Gastrocnemius medialis (tissue), 4 donors: ENCODE measurements at regions not wholly inside any gene's neighbourhood (a gene's known extent, or its start where the extent isn't known, plus 50 kb on each side); places are given as distances from the start of the nearest gene placed in this dataset.
"Not testable (repeated sequence)": the region's sequence is repeated elsewhere in the genome, so short reads cannot be mapped to it uniquely, and the experiment has no call there.

ENCODE experiments used
- ATAC-seq, 2 donors: fragments of 150-250 bp; one replicate each; pipeline ENCODE4 v1.9.1; 2016
- DNase-seq, 2 donors: peaks; one replicate each; pipeline ENCODE4 v3.0.0-alpha.2; 2019
- H3K27ac ChIP-seq, 4 donors: fragments of 200-600 bp; sonication (generic); 1 replicate in 1 of 4; 2 replicates in 3 of 4; pipeline ENCODE4 v1.5.1; 2016 to 2018; ENCODE audit warnings: mild to moderate bottlenecking in 2 of 4, moderate library complexity in 1 of 4
- H3K27me3 ChIP-seq, 3 donors: fragments of 200-600 bp; sonication (generic) in 2 of 3; 1 replicate in 1 of 3; 2 replicates in 2 of 3; pipeline versions ENCODE4 v1.5.1 to v1.6.0; 2016 to 2019; ENCODE audit warnings: mild to moderate bottlenecking in 1 of 3, moderate library complexity in 1 of 3
- H3K36me3 ChIP-seq, 2 donors: fragments of 200-600 bp; sonication (generic) in 1 of 2; one replicate each; pipeline ENCODE4 v1.5.1; 2017 to 2018
- H3K4me1 ChIP-seq, 2 donors: fragments of 200-600 bp; sonication (generic) in 1 of 2; one replicate each; pipeline ENCODE4 v1.5.1; 2016 to 2017; ENCODE audit warnings: mild to moderate bottlenecking in 2 of 2
- H3K4me3 ChIP-seq, 4 donors: fragments of 200-600 bp; sonication (generic) in 3 of 4; 1 replicate in 1 of 4; 2 replicates in 3 of 4; pipeline ENCODE4 v1.5.1; 2016 to 2019; ENCODE audit warnings: mild to moderate bottlenecking in 2 of 4
- H3K9me3 ChIP-seq, 3 donors: fragments of 200-600 bp; sonication (generic) in 2 of 3; 1 replicate in 1 of 3; 2 replicates in 2 of 3; pipeline ENCODE4 v1.5.1; 2016 to 2019
- POLR2A ChIP-seq, 2 donors: fragments of 450-650 bp; IDR thresholded peaks; one replicate each; pipeline ENCODE4 v1.6.1; 2017; ENCODE audit warnings: antibody characterized with exemption in 2 of 2, mild to moderate bottlenecking in 2 of 2, moderate library complexity in 2 of 2
- in situ Hi-C, 4 donors: fragments of 200-750 bp; cut with MboI; loops; one replicate each; pipeline versions ENCODE4 v1.15.0 to v1.8.0; 2017; ENCODE audit warnings: low sequenced_read_pairs in 4 of 4
- intact Hi-C: fragments of 100-400 bp; cut with DNase I; formaldehyde crosslinking; loops from one replicate; pipeline ENCODE4 v1.15.1; 2023; ENCODE audit warnings: low total_unique reads
- TF ChIP-seq, protein P1 (sequence below), 5 experiments: fragments of 450-650 bp in 3 of 5; fragments of 200-600 bp in 2 of 5; sonication (generic) in 2 of 5; IDR thresholded peaks in 4 of 5; conservative IDR thresholded peaks in 1 of 5; 1 replicate in 4 of 5; 2 replicates in 1 of 5; pipeline ENCODE4 v1.5.1; 2016 to 2019; ENCODE audit warnings: antibody characterized with exemption in 5 of 5, mild to moderate bottlenecking in 3 of 5, moderate library complexity in 3 of 5

DNA sequence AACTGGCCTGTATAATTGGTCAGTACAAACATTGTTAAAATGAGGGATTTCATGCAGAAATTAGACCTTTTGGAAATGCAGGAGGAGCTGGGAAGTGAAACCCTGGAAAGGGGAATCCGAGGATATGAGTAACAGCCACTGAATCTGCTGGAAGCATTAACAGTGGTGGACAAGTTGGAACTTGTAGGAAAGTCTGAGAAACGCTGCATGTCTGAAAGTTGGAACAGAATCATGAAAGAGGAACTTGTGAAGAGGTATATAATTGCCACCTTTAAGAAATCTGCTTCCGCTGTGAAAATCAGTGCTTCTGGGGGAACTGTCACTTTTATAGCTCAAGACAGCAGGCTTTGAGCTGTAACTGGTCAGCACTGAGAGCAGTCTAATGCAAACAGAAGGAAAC is 716.5 kb upstream of the PRR20A start:
- intact Hi-C loops (no loop called here), in situ Hi-C loops (no loop called here)
- TF ChIP-seq, protein P1, sequence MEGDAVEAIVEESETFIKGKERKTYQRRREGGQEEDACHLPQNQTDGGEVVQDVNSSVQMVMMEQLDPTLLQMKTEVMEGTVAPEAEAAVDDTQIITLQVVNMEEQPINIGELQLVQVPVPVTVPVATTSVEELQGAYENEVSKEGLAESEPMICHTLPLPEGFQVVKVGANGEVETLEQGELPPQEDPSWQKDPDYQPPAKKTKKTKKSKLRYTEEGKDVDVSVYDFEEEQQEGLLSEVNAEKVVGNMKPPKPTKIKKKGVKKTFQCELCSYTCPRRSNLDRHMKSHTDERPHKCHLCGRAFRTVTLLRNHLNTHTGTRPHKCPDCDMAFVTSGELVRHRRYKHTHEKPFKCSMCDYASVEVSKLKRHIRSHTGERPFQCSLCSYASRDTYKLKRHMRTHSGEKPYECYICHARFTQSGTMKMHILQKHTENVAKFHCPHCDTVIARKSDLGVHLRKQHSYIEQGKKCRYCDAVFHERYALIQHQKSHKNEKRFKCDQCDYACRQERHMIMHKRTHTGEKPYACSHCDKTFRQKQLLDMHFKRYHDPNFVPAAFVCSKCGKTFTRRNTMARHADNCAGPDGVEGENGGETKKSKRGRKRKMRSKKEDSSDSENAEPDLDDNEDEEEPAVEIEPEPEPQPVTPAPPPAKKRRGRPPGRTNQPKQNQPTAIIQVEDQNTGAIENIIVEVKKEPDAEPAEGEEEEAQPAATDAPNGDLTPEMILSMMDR (IDR thresholded peaks at IDR 0.05 in 4 of 5, conservative IDR thresholded peaks at IDR 0.05 in 1 of 5): no peak
- TF ChIP-seq POLR2A (IDR thresholded peaks at IDR 0.05): no peak
- Histone ChIP-seq H3K36me3 (no peaks in the 10 kb centered on the region), H3K27ac (no peak overlapping the region), H3K9me3 (no peaks in the 10 kb centered on the region), H3K4me3 (no peak overlapping the region), H3K4me1 (no peaks in the 10 kb centered on the region), H3K27me3 (no peaks in the 10 kb centered on the region)
- DNase-seq (no peak), ATAC-seq (no peak)

DNA sequence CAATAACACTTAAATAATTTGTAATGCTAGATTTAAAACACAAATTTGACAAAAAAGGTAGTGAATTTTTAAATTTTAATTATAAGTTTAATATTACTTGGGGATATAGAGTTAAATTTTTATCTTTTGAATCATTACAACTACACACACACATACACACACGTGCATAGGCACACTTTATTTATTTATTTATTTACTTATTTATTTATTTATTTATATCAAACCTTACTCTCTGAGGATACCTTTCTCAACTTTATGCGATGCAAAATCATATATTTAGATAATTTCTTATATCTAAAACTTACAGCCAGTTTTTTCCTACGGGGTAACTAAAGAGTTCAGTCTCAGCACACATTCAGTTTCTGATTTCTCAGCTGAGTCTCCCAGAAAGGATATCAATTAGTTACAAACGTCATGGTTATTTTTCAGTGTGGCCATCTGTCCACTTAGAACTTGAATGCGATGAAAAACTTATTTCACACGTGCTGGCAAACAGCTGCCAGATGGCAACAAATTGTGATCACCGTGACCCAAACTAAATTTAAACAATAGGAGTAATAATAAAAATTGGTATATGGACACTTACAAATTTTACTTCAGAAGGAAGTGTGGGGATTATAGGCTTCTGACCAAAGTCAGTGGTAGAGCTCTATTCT is 683.1 kb upstream of the PRR20A start:
- no peak overlapping the region for H3K4me3 ChIP-seq
- TF ChIP-seq, protein P1 (IDR thresholded peaks at IDR 0.05 in 4 of 5, conservative IDR thresholded peaks at IDR 0.05 in 1 of 5): no peak
- TF ChIP-seq POLR2A (IDR thresholded peaks at IDR 0.05): no peak
- H3K4me1 ChIP-seq: no peaks in the 10 kb centered on the region
- H3K36me3 ChIP-seq: no peaks in the 10 kb centered on the region
- no peak overlapping the region for H3K27ac ChIP-seq
- H3K27me3 ChIP-seq: no peaks in the 10 kb centered on the region
- intact Hi-C loops (no loop called here), in situ Hi-C loops (no loop called here)
- no peaks in the 10 kb centered on the region for H3K9me3 ChIP-seq
- no peak for DNase-seq
- ATAC-seq: no peak

DNA sequence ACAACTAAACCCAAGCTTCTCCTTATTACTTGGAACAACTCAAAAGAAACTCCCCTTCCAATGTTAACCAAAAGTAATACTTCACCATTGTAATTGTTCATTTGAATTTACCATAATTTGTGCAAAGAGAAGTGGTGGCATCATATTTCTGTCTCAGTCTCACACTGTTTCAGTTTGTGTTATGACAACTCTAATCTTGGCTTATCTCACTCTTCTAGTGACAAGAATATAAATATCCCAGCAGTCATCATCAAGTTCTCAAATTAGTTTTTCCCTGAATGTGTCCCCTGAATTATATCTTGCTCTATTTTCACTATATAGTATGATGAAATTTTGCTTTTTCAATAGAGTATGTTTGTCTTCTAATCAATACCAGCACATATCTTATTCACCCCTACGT is 681.4 kb upstream of the PRR20A start:
- ATAC-seq (no peak), DNase-seq (no peak)
- intact Hi-C loops: no loop called here
- H3K4me1 ChIP-seq: no peaks in the 10 kb centered on the region
- no peaks in the 10 kb centered on the region for H3K36me3 ChIP-seq
- H3K4me3 ChIP-seq: no peak overlapping the region
- in situ Hi-C loops: no loop called here
- no peaks in the 10 kb centered on the region for H3K9me3 ChIP-seq
- no peak overlapping the region for H3K27ac ChIP-seq
- TF ChIP-seq, protein P1 (IDR thresholded peaks at IDR 0.05 in 4 of 5, conservative IDR thresholded peaks at IDR 0.05 in 1 of 5): no peak
- no peak for TF ChIP-seq POLR2A (IDR thresholded peaks at IDR 0.05)
- H3K27me3 ChIP-seq: no peaks in the 10 kb centered on the region

DNA sequence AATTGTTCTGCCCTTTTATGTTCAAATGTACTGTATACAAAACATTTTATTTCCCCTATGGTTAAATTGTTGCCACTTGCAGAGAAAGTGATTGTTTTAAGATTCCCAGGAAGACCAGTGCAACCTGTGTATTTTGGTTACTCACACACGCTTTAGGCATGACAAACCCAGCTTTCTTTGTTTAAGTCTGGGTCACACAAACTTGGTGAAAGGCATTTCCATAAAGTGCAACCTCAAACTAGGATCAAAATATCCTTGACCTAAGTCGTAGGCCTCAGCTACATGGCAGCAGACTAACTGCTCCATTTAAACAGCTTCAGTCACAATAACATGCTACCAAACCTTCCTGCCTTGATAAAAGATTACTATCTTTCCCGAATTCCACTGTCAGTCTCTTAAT is 639.0 kb upstream of the PRR20A start:
- Histone ChIP-seq H3K4me1 (no peaks in the 10 kb centered on the region), H3K9me3 (no peaks in the 10 kb centered on the region), H3K27ac (no peak overlapping the region), H3K36me3 (no peaks in the 10 kb centered on the region), H3K4me3 (no peak overlapping the region), H3K27me3 (no peaks in the 10 kb centered on the region)
- TF ChIP-seq, protein P1 (IDR thresholded peaks at IDR 0.05 in 4 of 5, conservative IDR thresholded peaks at IDR 0.05 in 1 of 5): no peak
- no peak for TF ChIP-seq POLR2A (IDR thresholded peaks at IDR 0.05)
- in situ Hi-C loops: no loop called here
- intact Hi-C loops: no loop called here
- ATAC-seq: no peak
- no peak for DNase-seq

DNA sequence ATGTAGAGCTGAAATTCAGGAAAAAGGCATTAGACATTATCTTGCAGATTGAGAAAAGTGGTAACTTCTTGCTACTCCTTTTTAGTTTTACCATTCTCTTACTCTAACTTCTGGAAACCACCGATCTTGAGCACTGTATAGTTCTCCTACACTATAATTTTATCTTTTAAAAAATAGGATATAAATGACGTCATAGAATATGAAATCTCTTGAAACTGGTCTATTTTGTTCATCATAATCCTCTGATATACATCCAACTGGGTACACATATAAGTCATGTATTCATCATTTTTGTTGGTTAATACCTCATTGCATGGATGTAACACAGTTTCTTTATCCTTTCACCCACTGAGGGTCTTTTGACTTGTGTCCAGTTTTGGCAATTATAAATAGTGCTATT is 629.9 kb upstream of the PRR20A start:
- no peak overlapping the region for H3K4me3 ChIP-seq
- H3K4me1 ChIP-seq: no peaks in the 10 kb centered on the region
- ATAC-seq: no peak
- H3K27me3 ChIP-seq: no peaks in the 10 kb centered on the region
- in situ Hi-C loops (no loop called here), intact Hi-C loops (no loop called here)
- H3K36me3 ChIP-seq: no peaks in the 10 kb centered on the region
- no peaks in the 10 kb centered on the region for H3K9me3 ChIP-seq
- DNase-seq: no peak
- H3K27ac ChIP-seq: no peak overlapping the region
- TF ChIP-seq POLR2A (IDR thresholded peaks at IDR 0.05): no peak
- TF ChIP-seq, protein P1 (IDR thresholded peaks at IDR 0.05 in 4 of 5, conservative IDR thresholded peaks at IDR 0.05 in 1 of 5): no peak

DNA sequence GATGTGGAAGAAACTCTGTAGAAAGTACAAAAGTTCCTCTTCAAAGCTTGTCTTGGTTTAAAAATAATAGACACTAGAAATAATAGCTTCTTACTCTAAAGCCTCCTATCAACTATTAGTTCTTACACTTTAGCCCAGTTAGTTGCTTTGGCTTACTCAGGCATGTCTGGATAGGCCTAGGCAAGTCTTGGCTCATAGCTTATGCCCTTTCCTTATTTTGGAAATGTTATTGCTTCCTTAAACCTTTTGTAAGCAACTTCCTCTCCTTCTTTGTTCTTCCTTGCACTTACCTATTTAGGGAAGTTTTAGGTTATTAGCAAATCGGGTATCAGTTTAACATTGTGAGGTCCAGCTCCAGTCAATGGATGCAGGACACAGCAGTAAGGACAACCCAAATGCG is 628.4 kb upstream of the PRR20A start:
- in situ Hi-C loops, H3K4me3 ChIP-seq, H3K4me1 ChIP-seq, DNase-seq, ATAC-seq, H3K9me3 ChIP-seq, H3K27me3 ChIP-seq, H3K36me3 ChIP-seq, H3K27ac ChIP-seq, intact Hi-C loops: not testable (repeated sequence)
